ENCODE measurements at regions not wholly inside any gene's neighbourhood (a gene's known extent, or its start where the extent isn't known, plus 50 kb on each side); places are given as distances from the start of the nearest gene placed in this dataset.
"Not testable (repeated sequence)": the region's sequence is repeated elsewhere in the genome, so short reads cannot be mapped to it uniquely, and the experiment has no call there.

DNA sequence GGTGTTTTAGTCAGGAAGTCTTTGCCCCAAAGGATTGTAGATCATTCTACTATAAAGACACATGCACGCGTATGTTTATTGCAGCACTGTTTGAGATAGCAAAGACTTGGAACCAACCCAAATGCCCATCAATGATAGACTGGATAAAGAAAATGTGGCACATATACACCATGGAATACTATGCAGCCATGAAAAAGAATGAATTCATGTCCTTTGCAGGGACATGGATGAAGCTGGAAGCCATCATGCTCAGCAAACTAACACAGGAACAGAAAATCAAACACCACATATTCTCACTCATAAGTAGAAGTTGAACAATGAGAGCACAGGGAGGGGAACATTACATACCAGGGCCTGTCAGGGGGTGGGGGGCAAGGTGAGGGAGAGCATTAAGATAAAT is 340.8 kb upstream of the TENM3 start:
- not testable (repeated sequence) for DNase-seq

- no peak for DNase-seq
Measured at GRCh38 chr4:181905708-181906107, 337.5 kb upstream of the TENM3 start.

- no peak for DNase-seq
Measured at GRCh38 chr4:181908168-181908567, 335.0 kb upstream of the TENM3 start.

- no peak for DNase-seq
Measured at GRCh38 chr4:181909368-181909767, 333.8 kb upstream of the TENM3 start.

DNA sequence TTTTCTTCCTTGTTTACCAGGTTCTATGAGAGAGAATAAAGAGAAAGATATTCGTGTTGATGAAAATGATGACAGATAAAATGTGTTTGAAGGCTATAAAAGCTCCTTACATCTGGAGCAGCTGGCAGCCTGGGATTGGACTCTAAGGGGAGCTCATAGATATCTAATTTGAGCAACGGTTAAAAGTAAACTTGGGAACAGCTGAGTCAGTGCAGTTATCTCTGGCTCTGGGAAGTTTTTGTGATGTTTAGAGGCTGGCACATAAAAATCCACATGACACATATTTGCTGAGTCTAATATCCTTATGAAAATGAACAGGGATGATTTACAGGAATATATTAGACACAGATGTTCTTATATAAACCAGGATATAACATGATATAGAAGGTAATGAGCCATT is 331.8 kb upstream of the TENM3 start:
- DNase-seq, result no peak

- DNase-seq, result no peak
Measured at GRCh38 chr4:181933471-181933870, 309.7 kb upstream of the TENM3 start.

GRCh38 chr4:181938631-181939030 is 304.6 kb upstream of the TENM3 start:
- DNase-seq, result no peak

- no peak for DNase-seq
Measured at GRCh38 chr4:181939199-181939945, 303.8 kb upstream of the TENM3 start.

- no peak for DNase-seq
Measured at GRCh38 chr4:181944527-181944926, 298.7 kb upstream of the TENM3 start.

GRCh38 chr4:181946902-181947301 is 296.3 kb upstream of the TENM3 start:
- no peak for DNase-seq

DNA sequence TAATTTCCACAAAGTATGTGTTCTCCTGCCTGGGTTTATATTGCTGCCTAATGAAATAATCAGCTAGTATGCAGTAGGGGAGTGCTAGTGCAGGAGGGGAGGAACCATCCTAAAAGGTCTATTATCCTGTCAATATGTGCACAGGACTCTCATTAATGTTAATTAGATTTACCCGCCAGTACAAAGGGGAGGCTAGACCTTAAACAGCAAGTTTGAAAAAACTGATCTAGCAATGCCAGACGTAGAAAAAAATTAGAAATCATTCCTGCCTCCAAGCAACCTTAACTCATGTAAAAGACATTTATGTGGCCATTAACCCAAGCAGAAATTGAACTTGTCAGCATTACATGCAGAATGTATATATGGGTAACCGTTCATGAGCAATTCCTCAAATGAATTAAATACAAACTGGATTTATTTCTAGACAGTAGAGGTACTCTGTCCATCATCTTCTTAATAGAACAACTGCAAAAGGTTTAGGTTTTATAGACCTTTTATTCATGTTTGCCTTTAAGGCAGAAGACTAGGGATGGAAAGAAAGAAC is 294.3 kb upstream of the TENM3 start:
- DNase-seq, result no peak

GRCh38 chr4:181949704-181950312 is 293.4 kb upstream of the TENM3 start:
- no peak for DNase-seq

- DNase-seq, result no peak
Measured at GRCh38 chr4:181950372-181951127, 292.7 kb upstream of the TENM3 start.

- no peak for DNase-seq
Measured at GRCh38 chr4:181951265-181951664, 291.9 kb upstream of the TENM3 start.

DNA sequence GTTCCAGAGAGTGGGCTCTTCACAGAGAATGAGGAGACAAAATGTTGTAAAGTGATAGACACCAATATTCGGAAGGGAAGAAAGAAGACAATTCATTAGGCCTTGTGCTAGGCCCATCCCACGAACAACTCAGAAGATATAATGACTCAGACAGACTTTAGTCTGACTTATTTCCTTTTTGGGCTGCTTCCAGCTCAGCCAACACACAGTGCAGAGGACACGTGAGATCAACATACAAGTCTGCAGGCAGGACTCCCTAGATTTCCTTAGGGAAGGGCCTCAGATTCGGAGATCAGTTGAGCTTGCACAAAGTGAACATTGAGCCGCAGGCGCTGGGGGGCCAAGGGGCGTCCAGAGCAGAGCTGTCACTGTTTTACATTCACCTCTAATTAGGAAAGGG is 290.7 kb upstream of the TENM3 start:
- DNase-seq, result no peak

DNA sequence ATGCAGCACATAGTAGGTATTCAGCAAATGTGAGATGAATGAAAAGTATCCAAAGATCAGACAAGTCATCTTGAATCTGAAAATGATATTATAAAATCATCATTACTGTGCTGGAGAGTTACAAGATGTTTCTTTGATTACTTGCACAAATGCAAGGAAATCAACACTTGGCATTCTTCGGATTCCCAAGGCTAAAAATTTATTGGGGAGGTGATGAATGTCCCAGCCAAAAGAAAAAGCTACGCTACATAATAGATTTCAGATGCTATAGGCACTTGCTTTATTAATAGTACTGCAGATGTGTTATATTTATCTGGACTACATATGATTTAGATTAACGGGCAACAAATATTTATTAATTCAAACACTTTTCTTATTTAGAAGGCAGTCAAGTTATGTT is 286.7 kb upstream of the TENM3 start:
- no peak for DNase-seq

GRCh38 chr4:181957088-181957487 is 286.1 kb upstream of the TENM3 start:
- no peak for DNase-seq

- no peak for DNase-seq
Measured at GRCh38 chr4:181958446-181958845, 284.8 kb upstream of the TENM3 start.

- no peak for DNase-seq
Measured at GRCh38 chr4:181959121-181959520, 284.1 kb upstream of the TENM3 start.

- DNase-seq, result no peak
Measured at GRCh38 chr4:181960384-181960783, 282.8 kb upstream of the TENM3 start.

GRCh38 chr4:181962321-181962720 is 280.9 kb upstream of the TENM3 start:
- no peak for DNase-seq

GRCh38 chr4:181964731-181965130 is 278.5 kb upstream of the TENM3 start:
- DNase-seq, result no peak

- no peak for DNase-seq
Measured at GRCh38 chr4:181966104-181966551, 277.1 kb upstream of the TENM3 start.

GRCh38 chr4:181967401-181967800 is 275.8 kb upstream of the TENM3 start:
- no peak for DNase-seq
